GM12878 (cell line): ENCODE measurements at regions not wholly inside any gene's neighbourhood (a gene's known extent, or its start where the extent isn't known, plus 50 kb on each side); places are given as distances from the start of the nearest gene placed in this dataset.

Experiments
- ATAC-seq: fragments of 200-7000 bp; cut with Tn5 transposase; 3 replicates; pipeline ENCODE4 v1.9.1; 2020; ENCODE audit warnings: mild to moderate bottlenecking, moderate library complexity
- BruUV-seq: library from RNA; stranded (reverse); fragments of 400-500 nt; replicated peaks from 2 replicates; lab custom pipeline; 2021; lab: Mats Ljungman, UMichigan
- CTCF ChIA-PET: fragments of 300-600 bp; sonication (Branson Sonifier 250); formaldehyde crosslinking; extraction: SDS; loops from one replicate; lab custom pipeline; 2021; ENCODE audit warnings: inconsistent platforms; lab: Yijun Ruan, JAX
- POLR2A ChIA-PET: fragments of 350-600 bp; formaldehyde crosslinking; extraction: SDS; loops from one replicate; lab custom pipeline; 2021; ENCODE audit warnings: inconsistent platforms; lab: Charles Lee
- RAD21 ChIA-PET: fragments of 300-600 bp; sonication (Branson Sonifier 250); formaldehyde crosslinking; loops from one replicate; lab custom pipeline; 2023; ENCODE audit warnings: antibody characterized with exemption; ENCODE audit not compliant: unreplicated experiment; lab: Charles Lee
- SMC1A ChIA-PET: fragments of 300-600 bp; sonication (Branson Sonifier 250); formaldehyde crosslinking; loops from one replicate; lab custom pipeline; 2023; ENCODE audit not compliant: unreplicated experiment, uncharacterized antibody; lab: Charles Lee
- DNase-seq: peaks from one replicate; pipeline ENCODE4 v3.0.0-alpha.2; 2011; ENCODE audit warnings: low read depth, low spot score
- FAIRE-seq: peaks from 3 replicates; lab custom pipeline; 2011; peaks lifted over from hg19 to GRCh38; lab: Jason Lieb, UNC
- H2AFZ ChIP-seq: 2 replicates; pipeline ENCODE4 v1.6.0; 2011; ENCODE audit warnings: low read depth, low read length, control low read depth; ENCODE audit not compliant: control insufficient read depth
- H3K27ac ChIP-seq: 2 replicates; pipeline ENCODE4 v1.5.1; 2011; ENCODE audit warnings: control low read depth; ENCODE audit not compliant: control insufficient read depth, insufficient read depth
- H3K27me3 ChIP-seq, 2 experiments: replicated peaks in 1 of 2; 2 replicates each; pipeline versions ENCODE4 v1.6.0 to v1.6.1; 2011; ENCODE audit warnings: low read length in 1 of 2; ENCODE audit not compliant: control insufficient read depth in 2 of 2, insufficient read depth in 2 of 2
- H3K36me3 ChIP-seq, 2 experiments: 2 replicates each; pipeline ENCODE4 v1.5.1; 2011; ENCODE audit warnings: low read length in 1 of 2; ENCODE audit not compliant: control insufficient read depth in 2 of 2, insufficient read depth in 2 of 2
- H3K4me1 ChIP-seq: 2 replicates; pipeline ENCODE4 v1.6.1; 2011; ENCODE audit warnings: mild to moderate bottlenecking, low read length, moderate library complexity, mixed read lengths; ENCODE audit not compliant: control insufficient read depth, insufficient read depth
- H3K4me2 ChIP-seq: 2 replicates; pipeline ENCODE4 v1.6.0; 2011; ENCODE audit warnings: control low read depth; ENCODE audit not compliant: control insufficient read depth, insufficient read depth
- H3K4me3 ChIP-seq: fragments of 200-600 bp; sonication (generic); 2 replicates; pipeline ENCODE4 v1.5.1; 2016
- H3K79me2 ChIP-seq: 2 replicates; pipeline ENCODE4 v1.6.0; 2011; ENCODE audit warnings: low read length; ENCODE audit not compliant: control insufficient read depth, insufficient read depth
- H3K9ac ChIP-seq: 2 replicates; pipeline ENCODE4 v1.8.0; 2011; ENCODE audit warnings: low read length, control low read depth, mixed read lengths; ENCODE audit not compliant: control insufficient read depth, insufficient read depth
- H3K9me3 ChIP-seq: replicated peaks from 3 replicates; pipeline ENCODE4 v1.5.1; 2011; ENCODE audit warnings: mild to moderate bottlenecking, low read length; ENCODE audit not compliant: control insufficient read depth, insufficient read depth
- H4K20me1 ChIP-seq: 2 replicates; pipeline ENCODE4 v1.6.0; 2011; ENCODE audit not compliant: control insufficient read depth, insufficient read depth
- NBN ChIP-seq: fragments of 450-650 bp; IDR thresholded peaks from 2 replicates; pipeline ENCODE4 v1.6.1; 2016
- NR2C2 ChIP-seq: IDR thresholded peaks from 2 replicates; pipeline ENCODE4 v1.6.1; 2011; ENCODE audit warnings: borderline replicate concordance, low read depth; ENCODE audit not compliant: control insufficient read depth, insufficient read length
- TARDBP ChIP-seq: IDR thresholded peaks from 2 replicates; pipeline ENCODE4 v1.6.1; 2016; ENCODE audit warnings: borderline replicate concordance
- TCF3 ChIP-seq: IDR thresholded peaks from 2 replicates; pipeline ENCODE4 v1.6.1; 2012; ENCODE audit warnings: low read depth, mild to moderate bottlenecking, low read length, borderline replicate concordance; ENCODE audit not compliant: insufficient read depth
- ZZZ3 ChIP-seq: IDR thresholded peaks from 2 replicates; pipeline ENCODE4 v1.6.1; 2011; ENCODE audit warnings: low read depth; ENCODE audit not compliant: control insufficient read depth, insufficient read length
- WGBS: methylation state at CpG from one replicate; pipeline ENCODE4 v1.1.6; 2016; ENCODE audit warnings: low lambda C conversion rate; ENCODE audit not compliant: insufficient replicate concordance, insufficient coverage; ENCODE audit errors: missing lambda C conversion rate; 5-methylcytosine and 5-hydroxymethylcytosine counted together
- in situ Hi-C: fragments of 300-500 bp; cut with MboI; formaldehyde crosslinking; loops from 9 replicates; pipeline ENCODE4 v1.14.3; 2018; ENCODE audit warnings: mixed read lengths
- intact Hi-C: fragments of 100-400 bp; cut with micrococcal nuclease; formaldehyde crosslinking; loops from one replicate; pipeline ENCODE4 v1.14.2; 2022; ENCODE audit not compliant: unreplicated experiment
- TF ChIP-seq, protein P1 (sequence below), 3 experiments: IDR thresholded peaks in 2 of 3; conservative IDR thresholded peaks in 1 of 3; 2 replicates each; pipeline ENCODE4 v1.5.1; 2011; ENCODE audit warnings: low read depth in 3 of 3, low read length in 3 of 3, mild to moderate bottlenecking in 3 of 3, control low read depth in 2 of 3, moderate library complexity in 2 of 3, inconsistent platforms in 1 of 3, mixed read lengths in 1 of 3; ENCODE audit not compliant: control insufficient read depth in 2 of 3, insufficient read depth in 1 of 3; ENCODE audit errors: extremely low read depth in 1 of 3

DNA sequence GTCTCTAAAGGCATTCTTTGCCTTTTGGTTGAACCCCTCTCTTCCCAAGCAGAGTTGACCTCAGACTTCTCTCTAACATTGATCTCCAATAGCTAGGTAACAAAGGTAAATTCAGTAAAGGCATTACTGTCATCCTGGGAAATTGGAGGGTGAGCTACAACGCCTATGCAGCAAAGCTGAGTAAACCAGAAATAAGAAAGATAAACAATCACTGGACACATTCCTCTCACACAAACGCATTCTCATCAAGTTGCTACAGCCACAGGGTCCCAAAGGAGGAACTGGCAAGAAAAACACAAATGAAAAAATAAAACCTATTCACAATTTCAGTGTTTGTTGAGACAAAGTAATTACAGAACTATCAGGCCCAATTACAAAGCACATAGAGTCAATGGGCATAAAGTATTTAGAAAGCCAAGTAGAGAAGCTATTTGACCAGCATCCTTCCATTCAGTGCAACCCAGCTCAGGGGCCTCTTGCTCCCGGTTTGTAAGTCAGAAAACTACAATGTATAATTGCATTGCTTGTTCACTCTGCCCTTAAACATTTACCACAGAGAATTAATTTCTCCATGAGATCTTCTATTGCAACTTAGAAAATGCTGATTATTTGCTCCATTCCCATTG, 967.7 kb downstream of the PCDH7 start:
- Histone ChIP-seq H3K4me2 (no peak overlapping the region), H3K79me2 (no peaks in the 10 kb centered on the region), H3K27ac (no peak overlapping the region), H3K36me3 (no peaks in the 10 kb centered on the region), H4K20me1 (no peaks in the 10 kb centered on the region), H2AFZ (no peak overlapping the region), H3K4me3 (no peak overlapping the region), H3K9ac (no peak overlapping the region), H3K9me3 (no peaks in the 10 kb centered on the region), H3K27me3 (no peaks in the 10 kb centered on the region), H3K4me1 (no peaks in the 10 kb centered on the region)
- intact Hi-C loops (no loop called here), in situ Hi-C loops (no loop called here)
- TF ChIP-seq, protein P1, sequence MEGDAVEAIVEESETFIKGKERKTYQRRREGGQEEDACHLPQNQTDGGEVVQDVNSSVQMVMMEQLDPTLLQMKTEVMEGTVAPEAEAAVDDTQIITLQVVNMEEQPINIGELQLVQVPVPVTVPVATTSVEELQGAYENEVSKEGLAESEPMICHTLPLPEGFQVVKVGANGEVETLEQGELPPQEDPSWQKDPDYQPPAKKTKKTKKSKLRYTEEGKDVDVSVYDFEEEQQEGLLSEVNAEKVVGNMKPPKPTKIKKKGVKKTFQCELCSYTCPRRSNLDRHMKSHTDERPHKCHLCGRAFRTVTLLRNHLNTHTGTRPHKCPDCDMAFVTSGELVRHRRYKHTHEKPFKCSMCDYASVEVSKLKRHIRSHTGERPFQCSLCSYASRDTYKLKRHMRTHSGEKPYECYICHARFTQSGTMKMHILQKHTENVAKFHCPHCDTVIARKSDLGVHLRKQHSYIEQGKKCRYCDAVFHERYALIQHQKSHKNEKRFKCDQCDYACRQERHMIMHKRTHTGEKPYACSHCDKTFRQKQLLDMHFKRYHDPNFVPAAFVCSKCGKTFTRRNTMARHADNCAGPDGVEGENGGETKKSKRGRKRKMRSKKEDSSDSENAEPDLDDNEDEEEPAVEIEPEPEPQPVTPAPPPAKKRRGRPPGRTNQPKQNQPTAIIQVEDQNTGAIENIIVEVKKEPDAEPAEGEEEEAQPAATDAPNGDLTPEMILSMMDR (IDR thresholded peaks at IDR 0.05 in 2 of 3, conservative IDR thresholded peaks at IDR 0.05 in 1 of 3; ENCODE audit: control insufficient read depth in 2 of 3, extremely low read depth in 1 of 3, insufficient read depth in 1 of 3, low read depth in 3 of 3, low read length in 3 of 3) = no peak
- no peak for TF ChIP-seq ZZZ3
- TF ChIP-seq NBN = no peak
- TF ChIP-seq NR2C2 = no peak
- no peak for TF ChIP-seq TARDBP
- TF ChIP-seq TCF3 = no peak
- RAD21 ChIA-PET = no interaction called here
- CTCF ChIA-PET = interaction anchor here (0.7 to 1.2 kb wide), 2 partner anchors 15 to 869 kb away, joined by 3 to 5 read pairs; no protein-coding TSS in a partner anchor
- DNase-seq (no peak), FAIRE-seq (no peak), ATAC-seq (no peak)
- WGBS = 7% methylated on average over 3 of the region's 3 CpGs
- no TSS peak for BruUV-seq
- SMC1A ChIA-PET = interaction anchor here (0.9 kb wide), 1 partner anchor 23 kb away, joined by 3 read pairs; no protein-coding TSS in a partner anchor
- POLR2A ChIA-PET = no interaction called here
